Fibroblast of lung (primary cell): ENCODE measurements at regions not wholly inside any gene's neighbourhood (a gene's known extent, or its start where the extent isn't known, plus 50 kb on each side); places are given as distances from the start of the nearest gene placed in this dataset.

ENCODE experiments used
- DNase-seq, 2 donors: peaks; one replicate each; pipeline versions ENCODE4 v3.0.0 to v3.0.0-alpha.2; 2010; ENCODE audit warnings: low read depth in 2 of 2
- H2AFZ ChIP-seq: 2 replicates; pipeline ENCODE4 v1.5.1; 2012; ENCODE audit warnings: low read length, control low read depth, inconsistent platforms
- H3K27ac ChIP-seq: 2 replicates; pipeline ENCODE4 v1.5.1; 2011; ENCODE audit warnings: low read length, control low read depth; ENCODE audit not compliant: insufficient read depth
- H3K27me3 ChIP-seq: 2 replicates; pipeline ENCODE4 v1.5.1; 2011; ENCODE audit warnings: mild to moderate bottlenecking, low read length; ENCODE audit not compliant: control insufficient read depth, insufficient read depth
- H3K36me3 ChIP-seq: 2 replicates; pipeline ENCODE4 v1.5.1; 2011; ENCODE audit warnings: low read length; ENCODE audit not compliant: control insufficient read depth, insufficient read depth
- H3K4me1 ChIP-seq: 2 replicates; pipeline ENCODE4 v1.5.1; 2011; ENCODE audit warnings: low read length; ENCODE audit not compliant: control insufficient read depth, insufficient read depth; ENCODE audit errors: extremely low read depth
- H3K4me2 ChIP-seq: 2 replicates; pipeline ENCODE4 v1.5.1; 2011; ENCODE audit warnings: low read length, control low read depth; ENCODE audit not compliant: insufficient read depth; ENCODE audit errors: extremely low read depth
- H3K4me3 ChIP-seq, 4 experiments: fragments of 200-600 bp in 1 of 4; sonication (generic) in 1 of 4; replicated peaks in 1 of 4; 2 replicates each; pipeline ENCODE4 v1.5.1; 2011 to 2016; ENCODE audit warnings: low read length in 4 of 4, low read depth in 3 of 4, mild to moderate bottlenecking in 3 of 4, control low read depth in 2 of 4, inconsistent platforms in 1 of 4, mixed read lengths in 1 of 4; ENCODE audit not compliant: insufficient read depth in 1 of 4; ENCODE audit errors: control extremely low read depth in 1 of 4
- H3K79me2 ChIP-seq: 2 replicates; pipeline ENCODE4 v1.5.1; 2012; ENCODE audit warnings: mild to moderate bottlenecking, low read length, inconsistent platforms; ENCODE audit not compliant: control insufficient read depth, insufficient read depth
- H3K9ac ChIP-seq: 2 replicates; pipeline ENCODE4 v1.5.1; 2011; ENCODE audit warnings: mild to moderate bottlenecking, low read length, control low read depth; ENCODE audit not compliant: insufficient read depth
- H3K9me3 ChIP-seq: 2 replicates; pipeline ENCODE4 v1.5.1; 2012; ENCODE audit warnings: low read depth, low read length; ENCODE audit not compliant: control insufficient read depth, insufficient read depth
- H4K20me1 ChIP-seq: 2 replicates; pipeline ENCODE4 v1.5.1; 2011; ENCODE audit warnings: low read length; ENCODE audit not compliant: control insufficient read depth, insufficient read depth; ENCODE audit errors: extremely low read depth
- EZH2 ChIP-seq: IDR thresholded peaks from 2 replicates; pipeline ENCODE4 v1.5.1; 2012; ENCODE audit warnings: low read length, control low read depth, mild to moderate bottlenecking; ENCODE audit errors: missing control alignments
- TF ChIP-seq, protein P1 (sequence below), 2 donors: IDR thresholded peaks in 1 of 2; conservative IDR thresholded peaks in 1 of 2; 1 replicate in 1 of 2; 2 replicates in 1 of 2; pipeline ENCODE4 v1.5.1; 2011 to 2012; ENCODE audit warnings: low read length in 2 of 2, control low read depth in 1 of 2, inconsistent platforms in 1 of 2, low read depth in 1 of 2, mild to moderate bottlenecking in 1 of 2

DNA sequence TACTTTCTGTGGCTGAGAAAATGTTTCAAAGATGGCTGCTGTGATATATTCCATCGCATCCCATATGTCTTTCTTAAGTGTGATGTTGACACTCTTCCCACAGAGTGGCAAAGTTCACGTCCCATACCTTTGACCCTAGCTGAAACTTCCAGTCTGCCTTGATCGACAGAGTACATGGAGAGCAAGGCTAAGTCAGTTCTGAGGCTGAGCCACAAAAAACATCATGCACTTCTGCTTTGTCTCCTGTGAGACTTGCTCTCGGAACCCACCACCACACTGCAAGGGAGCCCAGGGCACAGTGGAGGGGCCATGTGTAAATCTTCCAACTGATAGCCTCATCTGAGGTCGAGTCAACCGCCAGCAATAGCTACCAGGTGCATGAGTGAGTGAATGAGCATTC is 431.9 kb upstream of the RUNX1 start:
- H3K4me1 ChIP-seq = peaks cover 12% of the 10 kb centered on the region
- no peaks in the 10 kb centered on the region for H4K20me1 ChIP-seq
- H3K27ac ChIP-seq = no peak overlapping the region
- DNase-seq = no peak
- no peaks in the 10 kb centered on the region for H3K79me2 ChIP-seq
- no peaks in the 10 kb centered on the region for H3K27me3 ChIP-seq
- H2AFZ ChIP-seq = no peak overlapping the region
- H3K36me3 ChIP-seq = no peaks in the 10 kb centered on the region
- TF ChIP-seq, protein P1, sequence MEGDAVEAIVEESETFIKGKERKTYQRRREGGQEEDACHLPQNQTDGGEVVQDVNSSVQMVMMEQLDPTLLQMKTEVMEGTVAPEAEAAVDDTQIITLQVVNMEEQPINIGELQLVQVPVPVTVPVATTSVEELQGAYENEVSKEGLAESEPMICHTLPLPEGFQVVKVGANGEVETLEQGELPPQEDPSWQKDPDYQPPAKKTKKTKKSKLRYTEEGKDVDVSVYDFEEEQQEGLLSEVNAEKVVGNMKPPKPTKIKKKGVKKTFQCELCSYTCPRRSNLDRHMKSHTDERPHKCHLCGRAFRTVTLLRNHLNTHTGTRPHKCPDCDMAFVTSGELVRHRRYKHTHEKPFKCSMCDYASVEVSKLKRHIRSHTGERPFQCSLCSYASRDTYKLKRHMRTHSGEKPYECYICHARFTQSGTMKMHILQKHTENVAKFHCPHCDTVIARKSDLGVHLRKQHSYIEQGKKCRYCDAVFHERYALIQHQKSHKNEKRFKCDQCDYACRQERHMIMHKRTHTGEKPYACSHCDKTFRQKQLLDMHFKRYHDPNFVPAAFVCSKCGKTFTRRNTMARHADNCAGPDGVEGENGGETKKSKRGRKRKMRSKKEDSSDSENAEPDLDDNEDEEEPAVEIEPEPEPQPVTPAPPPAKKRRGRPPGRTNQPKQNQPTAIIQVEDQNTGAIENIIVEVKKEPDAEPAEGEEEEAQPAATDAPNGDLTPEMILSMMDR (conservative IDR thresholded peaks at IDR 0.05 in 1 of 2, IDR thresholded peaks at IDR 0.05 in 1 of 2; ENCODE audit: low read depth in 1 of 2, low read length in 2 of 2) = no peak
- TF ChIP-seq EZH2 = no peak
- no peak overlapping the region for H3K4me2 ChIP-seq
- no peak overlapping the region for H3K4me3 ChIP-seq
- no peak overlapping the region for H3K9ac ChIP-seq
- H3K9me3 ChIP-seq = no peaks in the 10 kb centered on the region

DNA sequence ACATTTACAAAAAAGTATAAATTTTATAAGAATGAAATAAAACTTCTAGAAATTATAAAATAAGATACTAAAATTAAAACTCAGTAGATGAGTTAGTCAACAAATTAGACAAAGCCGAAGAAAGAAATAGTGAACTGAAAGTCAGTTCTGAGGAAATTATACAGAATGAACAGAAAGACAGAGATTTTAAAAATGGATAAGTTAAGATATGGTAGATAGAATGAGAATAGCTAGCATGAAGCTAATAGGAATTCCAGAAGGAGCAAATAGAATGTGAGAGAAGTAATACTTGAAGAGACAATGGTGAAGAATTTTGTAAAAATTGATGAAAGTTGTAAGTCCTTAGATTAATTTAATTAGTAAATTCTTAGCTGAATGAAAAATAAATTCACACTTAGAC is 430.4 kb upstream of the RUNX1 start:
- Histone ChIP-seq H3K4me3 (no peak overlapping the region), H3K79me2 (no peaks in the 10 kb centered on the region), H3K4me2 (no peak overlapping the region), H2AFZ (no peak overlapping the region), H3K4me1 (peaks cover 22% of the 10 kb centered on the region), H3K9me3 (no peaks in the 10 kb centered on the region), H3K9ac (no peak overlapping the region), H4K20me1 (no peaks in the 10 kb centered on the region), H3K36me3 (no peaks in the 10 kb centered on the region), H3K27ac (no peak overlapping the region), H3K27me3 (no peaks in the 10 kb centered on the region)
- TF ChIP-seq, protein P1 (conservative IDR thresholded peaks at IDR 0.05 in 1 of 2, IDR thresholded peaks at IDR 0.05 in 1 of 2; ENCODE audit: low read depth in 1 of 2, low read length in 2 of 2) = no peak
- TF ChIP-seq EZH2 = no peak
- DNase-seq = no peak

DNA sequence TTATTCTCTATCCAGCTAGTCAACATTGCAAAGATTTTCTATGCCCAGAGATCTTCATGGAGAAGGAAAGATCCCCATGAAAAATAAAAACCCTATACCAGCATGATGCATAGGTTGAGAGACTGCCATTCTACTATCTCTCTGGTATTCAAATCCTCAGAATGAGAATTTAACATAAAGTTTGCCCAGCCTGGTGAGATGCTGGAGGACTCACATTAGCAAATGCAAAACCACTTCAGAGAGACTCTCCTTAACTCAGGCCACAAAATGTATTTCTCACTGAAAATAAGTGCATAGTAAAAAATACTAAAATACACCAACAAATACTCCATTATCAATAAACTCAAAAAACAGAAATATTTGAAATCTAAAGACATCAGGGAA is 430.0 kb upstream of the RUNX1 start:
- H3K4me1 ChIP-seq = peaks cover 22% of the 10 kb centered on the region
- no peaks in the 10 kb centered on the region for H3K9me3 ChIP-seq
- H3K4me2 ChIP-seq = no peak overlapping the region
- no peaks in the 10 kb centered on the region for H3K79me2 ChIP-seq
- no peak overlapping the region for H3K4me3 ChIP-seq
- no peak overlapping the region for H2AFZ ChIP-seq
- H3K36me3 ChIP-seq = no peaks in the 10 kb centered on the region
- H3K9ac ChIP-seq = no peak overlapping the region
- no peak overlapping the region for H3K27ac ChIP-seq
- no peaks in the 10 kb centered on the region for H4K20me1 ChIP-seq
- no peaks in the 10 kb centered on the region for H3K27me3 ChIP-seq
- no peak for DNase-seq
- no peak for TF ChIP-seq EZH2
- TF ChIP-seq, protein P1 (conservative IDR thresholded peaks at IDR 0.05 in 1 of 2, IDR thresholded peaks at IDR 0.05 in 1 of 2; ENCODE audit: low read depth in 1 of 2, low read length in 2 of 2) = no peak
